MM.1S (cell line): ENCODE measurements at regions not wholly inside any gene's neighbourhood (a gene's known extent, or its start where the extent isn't known, plus 50 kb on each side); places are given as distances from the start of the nearest gene placed in this dataset.

Experiments used
- DNase-seq: peaks from one replicate; pipeline ENCODE4 v3.0.0-alpha.2; 2015
- H2AFZ ChIP-seq: fragments of 300-600 bp; sonication (generic); 2 replicates; pipeline ENCODE4 v1.6.0; 2016; ENCODE audit warnings: antibody characterized with exemption, low read length
- H3F3A ChIP-seq: fragments of 300-600 bp; sonication (generic); 2 replicates; pipeline ENCODE4 v1.6.1; 2016; ENCODE audit warnings: mild to moderate bottlenecking, antibody characterized with exemption, low read length, moderate library complexity, mixed read lengths; ENCODE audit not compliant: insufficient read depth
- H3K27ac ChIP-seq: fragments of 300-600 bp; sonication (generic); 2 replicates; pipeline ENCODE4 v1.5.1; 2016; ENCODE audit warnings: mild to moderate bottlenecking, low read length
- H3K27me3 ChIP-seq: fragments of 300-600 bp; sonication (generic); replicated peaks from 2 replicates; pipeline ENCODE4 v1.6.0; 2016; ENCODE audit warnings: low read length; ENCODE audit not compliant: insufficient read depth
- H3K36me3 ChIP-seq: fragments of 300-600 bp; sonication (generic); replicated peaks from 2 replicates; pipeline ENCODE4 v1.6.1; 2016; ENCODE audit warnings: mild to moderate bottlenecking, low read length, mixed read lengths; ENCODE audit not compliant: insufficient read depth
- H3K4me1 ChIP-seq: fragments of 300-600 bp; sonication (generic); 2 replicates; pipeline ENCODE4 v1.6.1; 2016; ENCODE audit warnings: low read length, mixed read lengths
- H3K4me2 ChIP-seq: fragments of 300-600 bp; sonication (generic); 2 replicates; pipeline ENCODE4 v1.6.0; 2016; ENCODE audit warnings: low read depth, low read length
- H3K4me3 ChIP-seq: fragments of 300-600 bp; sonication (generic); 2 replicates; pipeline ENCODE4 v1.5.1; 2016; ENCODE audit warnings: low read length, mixed read lengths
- H3K79me2 ChIP-seq: fragments of 300-600 bp; sonication (generic); 2 replicates; pipeline ENCODE4 v1.6.1; 2016; ENCODE audit warnings: mixed run types, low read length, mixed read lengths
- H3K9ac ChIP-seq: fragments of 300-600 bp; sonication (generic); 2 replicates; pipeline ENCODE4 v1.6.1; 2016; ENCODE audit warnings: low read length, mixed read lengths
- H3K9me2 ChIP-seq: fragments of 300-600 bp; sonication (generic); replicated peaks from 2 replicates; pipeline ENCODE4 v1.6.1; 2016; ENCODE audit warnings: mild to moderate bottlenecking, low read length, mixed read lengths; ENCODE audit not compliant: insufficient read depth
- H3K9me3 ChIP-seq: fragments of 300-600 bp; sonication (generic); replicated peaks from 2 replicates; pipeline ENCODE4 v1.6.1; 2016; ENCODE audit warnings: mild to moderate bottlenecking, low read length, mixed read lengths; ENCODE audit not compliant: insufficient read depth
- H4K20me1 ChIP-seq: fragments of 300-600 bp; sonication (generic); 2 replicates; pipeline ENCODE4 v1.6.1; 2016; ENCODE audit warnings: mild to moderate bottlenecking, low read length, moderate library complexity, mixed read lengths; ENCODE audit not compliant: insufficient read depth
- CTCF ChIP-seq: fragments of 300-600 bp; sonication (generic); IDR thresholded peaks from 2 replicates; pipeline ENCODE4 v1.5.1; 2016; ENCODE audit warnings: antibody characterized with exemption, low read length, mixed read lengths
- EZH2 ChIP-seq: fragments of 300-600 bp; sonication (generic); optimal IDR thresholded peaks from 2 replicates; pipeline ENCODE3; 2017; ENCODE audit warnings: low read depth, mild to moderate bottlenecking, antibody characterized with exemption, low read length, mixed read lengths
- EZH2phosphoT487 ChIP-seq: fragments of 300-600 bp; sonication (generic); IDR thresholded peaks from 2 replicates; pipeline ENCODE4 v1.6.1; 2018; ENCODE audit warnings: antibody characterized with exemption, low read length

GRCh38 chr1:215345208-215345607 lies 221.9 kb upstream of the KCTD3 start:
- H2AFZ ChIP-seq: no peak overlapping the region
- no peaks in the 10 kb centered on the region for H3K9me3 ChIP-seq
- no peaks in the 10 kb centered on the region for H3K27me3 ChIP-seq
- no peak overlapping the region for H3K4me2 ChIP-seq
- no peaks in the 10 kb centered on the region for H3K9me2 ChIP-seq
- TF ChIP-seq EZH2phosphoT487 (no peak), CTCF (no peak), EZH2 (no peak)
- H3K4me3 ChIP-seq: no peak overlapping the region
- no peaks in the 10 kb centered on the region for H3K79me2 ChIP-seq
- H3K9ac ChIP-seq: no peak overlapping the region
- H3K36me3 ChIP-seq: no peaks in the 10 kb centered on the region
- H3F3A ChIP-seq: no peaks in the 10 kb centered on the region
- no peaks in the 10 kb centered on the region for H3K4me1 ChIP-seq
- H4K20me1 ChIP-seq: no peaks in the 10 kb centered on the region
- no peak overlapping the region for H3K27ac ChIP-seq
- no peak for DNase-seq

GRCh38 chr1:215345766-215346165 lies 221.3 kb upstream of the KCTD3 start:
- no peak overlapping the region for H3K4me3 ChIP-seq
- no peaks in the 10 kb centered on the region for H3K9me2 ChIP-seq
- no peaks in the 10 kb centered on the region for H3K36me3 ChIP-seq
- no peak for TF ChIP-seq CTCF
- TF ChIP-seq EZH2phosphoT487: no peak
- TF ChIP-seq EZH2: no peak
- H3K9me3 ChIP-seq: no peaks in the 10 kb centered on the region
- no peak overlapping the region for H3K4me2 ChIP-seq
- no peaks in the 10 kb centered on the region for H3K79me2 ChIP-seq
- H3F3A ChIP-seq: no peaks in the 10 kb centered on the region
- no peak overlapping the region for H3K9ac ChIP-seq
- H3K27ac ChIP-seq: no peak overlapping the region
- H3K27me3 ChIP-seq: no peaks in the 10 kb centered on the region
- H4K20me1 ChIP-seq: no peaks in the 10 kb centered on the region
- H3K4me1 ChIP-seq: no peaks in the 10 kb centered on the region
- no peak for DNase-seq
- no peak overlapping the region for H2AFZ ChIP-seq

GRCh38 chr1:215357901-215358300 lies 209.2 kb upstream of the KCTD3 start:
- H3K4me1 ChIP-seq: 0 out of 2 replicates have a peak, but pooled peaks cover 8% of the 10 kb centered on the region
- no peak overlapping the region for H2AFZ ChIP-seq
- H3F3A ChIP-seq: no peaks in the 10 kb centered on the region
- TF ChIP-seq EZH2: no peak
- DNase-seq: no peak
- H3K4me2 ChIP-seq: no peak overlapping the region
- no peak overlapping the region for H3K9ac ChIP-seq
- no peak overlapping the region for H3K27ac ChIP-seq
- H3K79me2 ChIP-seq: no peaks in the 10 kb centered on the region
- H3K36me3 ChIP-seq: no peaks in the 10 kb centered on the region
- no peaks in the 10 kb centered on the region for H4K20me1 ChIP-seq
- no peaks in the 10 kb centered on the region for H3K9me3 ChIP-seq
- H3K9me2 ChIP-seq: 0 out of 2 replicates have a peak, but pooled peaks cover 3% of the 10 kb centered on the region
- H3K27me3 ChIP-seq: no peaks in the 10 kb centered on the region
- H3K4me3 ChIP-seq: no peak overlapping the region

- Histone ChIP-seq H3K9ac (no peak overlapping the region), H3F3A (no peaks in the 10 kb centered on the region), H3K9me3 (no peaks in the 10 kb centered on the region), H3K27me3 (no peaks in the 10 kb centered on the region), H3K4me1 (0 out of 2 replicates have a peak, but pooled peaks cover 8% of the 10 kb centered on the region), H3K79me2 (no peaks in the 10 kb centered on the region), H4K20me1 (no peaks in the 10 kb centered on the region), H3K27ac (no peak overlapping the region), H3K9me2 (0 out of 2 replicates have a peak, but pooled peaks cover 3% of the 10 kb centered on the region), H3K4me2 (no peak overlapping the region), H3K4me3 (no peak overlapping the region), H2AFZ (no peak overlapping the region), H3K36me3 (no peaks in the 10 kb centered on the region)
- no peak for DNase-seq
- no peak for TF ChIP-seq EZH2phosphoT487
- no peak for TF ChIP-seq EZH2
Measured at GRCh38 chr1:215358356-215358755, 208.7 kb upstream of the KCTD3 start.
